Hematopoietic multipotent progenitor cell treated with erythropoietin and hydrocortisone succinate and interleukin-3 and kit ligand, for 6 days (in vitro differentiated cells): ENCODE measurements at regions not wholly inside any gene's neighbourhood (a gene's known extent, or its start where the extent isn't known, plus 50 kb on each side); places are given as distances from the start of the nearest gene placed in this dataset.

Experiments
- DNase-seq: peaks from one replicate; pipeline ENCODE4 v3.0.0-alpha.2; 2015

DNA sequence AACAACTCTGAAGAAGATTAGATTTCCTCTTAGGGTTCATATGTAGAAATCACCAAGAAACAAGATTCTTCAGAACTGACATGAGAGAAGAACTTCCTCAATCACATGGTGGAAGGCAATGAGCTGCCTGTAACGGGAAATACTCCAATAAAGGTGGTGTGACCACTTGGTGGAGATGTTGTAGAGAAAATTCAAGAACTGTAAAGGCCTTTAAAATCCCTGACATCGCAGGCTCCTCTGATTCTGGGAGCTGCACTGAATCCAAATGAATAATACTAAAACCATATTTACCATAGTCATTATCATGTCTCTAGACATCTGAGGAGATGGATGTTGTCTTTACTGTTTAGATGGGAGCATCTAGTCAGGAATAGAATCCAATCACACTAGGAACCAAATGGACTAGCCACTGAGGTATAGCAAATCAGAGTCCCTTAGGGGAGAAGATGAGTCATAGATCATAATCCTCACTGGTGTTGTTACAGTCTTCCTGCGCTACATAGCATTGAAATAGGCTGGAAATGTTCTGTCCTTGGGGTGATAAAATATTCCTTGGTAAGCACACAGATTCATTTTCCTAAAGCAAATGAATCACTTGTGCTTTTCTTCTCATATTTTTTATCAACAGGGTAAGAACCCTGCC lies 321.6 kb upstream of the TENM4 start:
- no peak for DNase-seq

DNA sequence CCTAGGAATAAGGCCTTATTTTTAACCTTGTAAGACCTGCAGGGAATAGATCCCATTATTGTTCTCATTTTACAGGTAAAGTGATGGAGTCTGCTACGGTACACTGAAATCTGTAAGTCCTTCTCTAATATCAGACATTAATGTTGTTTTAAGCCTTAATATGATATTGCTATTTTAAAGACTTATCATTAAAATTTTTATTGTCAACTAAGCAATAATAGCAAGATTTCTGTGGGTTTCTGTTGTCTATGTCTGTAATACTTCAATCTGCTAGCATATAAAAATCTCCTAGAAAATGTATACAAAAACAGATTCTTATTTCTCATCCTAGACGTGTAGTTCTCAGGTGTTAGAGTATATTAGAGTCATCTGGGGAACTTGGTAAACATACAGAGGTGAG lies 317.5 kb upstream of the TENM4 start:
- no peak for DNase-seq

DNA sequence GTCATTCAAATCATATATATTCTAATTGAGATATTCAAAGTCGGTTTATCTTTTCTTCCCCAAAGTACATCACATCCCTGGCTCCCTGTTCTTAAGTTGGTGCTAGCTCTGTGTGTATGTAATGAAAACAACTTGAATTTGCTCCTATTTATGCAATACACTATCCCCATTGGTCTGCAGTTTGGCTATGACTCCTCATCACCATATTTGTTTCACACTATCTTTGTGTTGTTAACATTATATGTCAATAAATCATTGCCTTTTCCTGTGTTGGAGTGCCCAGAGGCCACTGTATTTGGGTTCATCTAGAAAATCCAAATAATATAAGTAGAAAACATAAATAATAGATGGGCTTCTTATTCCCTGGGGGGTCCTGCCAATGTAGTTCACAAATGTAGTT lies 306.6 kb upstream of the TENM4 start:
- DNase-seq: no peak

DNA sequence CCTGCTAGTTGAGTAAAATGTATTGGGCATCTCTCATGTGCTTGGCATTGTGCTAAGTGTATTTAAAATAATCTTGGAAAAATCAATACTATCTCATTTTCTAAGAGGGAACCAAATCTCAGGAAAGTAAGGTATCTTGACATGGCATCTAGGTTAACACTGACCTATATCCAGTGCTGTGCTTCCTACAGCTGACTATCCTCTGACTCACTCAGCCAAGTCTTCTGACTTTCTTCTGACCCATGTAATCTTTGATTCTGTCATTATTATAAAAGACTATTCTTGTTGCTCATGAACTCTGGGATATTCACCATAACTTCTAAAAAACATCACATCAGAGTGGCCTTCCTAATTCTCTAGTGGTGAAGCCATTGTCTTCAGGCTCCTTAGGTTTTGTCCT lies 304.1 kb upstream of the TENM4 start:
- no peak for DNase-seq

DNA sequence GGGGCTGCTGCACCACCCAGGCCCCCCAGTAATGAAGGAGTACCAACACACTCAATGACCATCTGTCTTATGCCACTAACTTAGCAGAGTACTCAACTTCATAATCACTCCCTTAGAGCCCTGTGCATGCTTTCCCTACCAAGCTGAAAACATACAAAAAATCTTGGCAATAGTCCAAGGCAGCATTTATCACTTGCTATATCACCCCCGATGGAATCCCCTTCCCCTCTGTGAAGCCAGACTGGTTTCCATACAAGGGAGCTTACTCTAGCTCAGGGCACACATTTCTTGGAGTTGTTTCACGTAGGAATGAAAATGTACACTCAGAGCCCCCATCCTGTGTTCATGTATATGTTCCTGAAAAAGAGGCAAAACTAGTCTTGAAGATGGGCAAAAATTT lies 301.3 kb upstream of the TENM4 start:
- no peak for DNase-seq

DNA sequence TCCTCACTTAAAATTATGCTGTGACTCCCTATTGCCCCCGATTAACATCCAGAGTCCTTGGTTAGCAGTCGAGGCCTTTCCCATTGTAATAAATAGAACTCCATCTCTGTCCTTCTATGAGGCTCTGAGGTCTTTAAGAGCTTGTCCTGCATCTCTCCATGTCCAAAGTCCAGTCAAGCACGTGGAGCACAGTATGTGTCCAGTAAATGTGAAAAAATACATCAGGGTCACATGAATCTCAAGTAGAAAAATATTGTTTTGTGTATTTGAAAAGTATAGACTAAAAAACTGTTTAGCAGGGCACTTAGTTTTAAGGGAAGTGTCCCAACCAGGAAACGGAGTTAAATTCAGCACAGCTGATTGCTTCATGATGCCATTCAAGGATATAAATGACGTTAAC lies 298.8 kb upstream of the TENM4 start:
- DNase-seq: no peak

DNA sequence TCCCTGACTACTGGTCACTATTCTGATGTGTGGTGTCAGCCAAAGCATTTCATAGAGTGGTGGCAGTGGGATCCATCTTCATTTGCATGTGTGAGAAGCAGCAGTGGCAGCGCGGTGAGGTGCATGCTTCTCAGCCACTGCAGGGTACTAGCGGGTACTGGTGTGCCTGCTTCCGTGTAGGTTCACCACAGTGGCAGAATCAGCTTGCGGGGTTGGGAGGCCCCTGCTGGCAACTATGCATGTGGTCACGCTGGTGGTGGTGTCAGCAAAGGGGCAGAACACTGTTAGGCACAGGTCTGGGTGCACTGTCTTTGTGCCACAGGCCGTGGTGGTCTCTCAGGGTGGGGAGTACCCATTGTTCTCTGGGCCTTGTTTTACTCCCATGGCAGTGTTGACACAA lies 286.4 kb upstream of the TENM4 start:
- DNase-seq: no peak

DNA sequence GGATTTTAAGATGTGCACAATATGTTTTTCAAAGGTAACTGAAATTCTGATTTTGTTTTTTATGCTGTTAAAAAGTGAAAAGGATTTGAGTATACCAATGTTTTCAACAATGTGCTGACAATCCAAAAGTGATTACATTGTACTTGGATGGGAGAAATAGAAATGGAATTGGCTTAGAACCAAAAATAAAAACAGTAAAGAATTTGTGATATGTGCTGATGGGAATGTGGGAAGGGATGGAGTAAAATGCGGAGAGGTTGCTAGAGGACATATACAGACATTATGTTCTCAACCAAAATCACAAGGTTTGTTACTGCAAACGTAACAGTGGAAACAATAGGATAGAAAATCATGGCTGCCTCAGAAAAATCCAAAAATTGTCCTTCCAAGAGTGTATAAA lies 279.3 kb upstream of the TENM4 start:
- no peak for DNase-seq

DNA sequence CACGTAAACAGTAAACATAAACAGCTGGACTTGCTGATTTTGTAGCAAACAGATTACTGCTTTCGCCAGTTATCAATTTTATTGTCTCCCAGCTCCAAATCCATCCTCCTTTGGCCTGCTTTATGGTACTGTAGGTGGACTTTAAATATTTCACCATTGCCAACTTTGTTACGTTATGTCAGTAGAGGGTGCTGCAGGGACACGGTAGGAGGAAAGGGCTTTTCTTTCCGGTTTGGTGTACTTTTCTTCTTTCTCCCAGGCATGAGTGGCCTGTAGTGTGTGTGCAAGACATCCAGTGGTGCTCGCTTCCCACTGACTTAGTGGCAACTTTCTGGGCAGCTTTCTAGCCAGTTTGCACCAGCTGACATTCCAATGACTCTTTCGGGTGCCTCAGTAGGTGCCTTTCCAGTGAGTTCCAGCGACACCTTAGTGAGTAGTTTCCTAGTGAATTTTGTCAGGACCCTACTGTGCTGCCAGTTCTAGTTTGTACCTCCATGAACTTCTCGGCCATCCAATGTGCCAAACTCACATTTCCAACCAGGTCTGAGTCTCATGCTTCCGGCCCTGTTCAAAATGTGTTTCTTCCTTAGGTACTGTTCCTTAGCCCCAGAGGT lies 267.6 kb upstream of the TENM4 start:
- peak; percentile 27 for DNase-seq

DNA sequence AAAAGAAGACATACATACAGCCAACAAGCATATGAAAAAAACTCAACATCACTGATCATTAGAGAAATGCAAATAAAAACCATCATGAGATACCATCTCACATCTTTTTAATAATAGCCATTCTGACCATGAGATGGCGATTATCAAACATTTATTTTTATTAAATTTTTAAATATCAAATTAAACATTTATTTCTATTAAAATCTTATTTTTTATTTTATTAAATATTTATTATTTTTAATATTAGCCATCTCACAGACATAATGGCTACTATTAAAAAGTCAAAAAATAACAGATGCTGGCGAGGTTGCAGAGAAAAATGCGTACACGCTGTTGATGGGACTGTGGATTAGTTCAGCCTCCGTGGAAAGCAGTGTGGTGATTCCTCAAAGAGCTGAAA lies 264.8 kb upstream of the TENM4 start:
- DNase-seq: no peak

DNA sequence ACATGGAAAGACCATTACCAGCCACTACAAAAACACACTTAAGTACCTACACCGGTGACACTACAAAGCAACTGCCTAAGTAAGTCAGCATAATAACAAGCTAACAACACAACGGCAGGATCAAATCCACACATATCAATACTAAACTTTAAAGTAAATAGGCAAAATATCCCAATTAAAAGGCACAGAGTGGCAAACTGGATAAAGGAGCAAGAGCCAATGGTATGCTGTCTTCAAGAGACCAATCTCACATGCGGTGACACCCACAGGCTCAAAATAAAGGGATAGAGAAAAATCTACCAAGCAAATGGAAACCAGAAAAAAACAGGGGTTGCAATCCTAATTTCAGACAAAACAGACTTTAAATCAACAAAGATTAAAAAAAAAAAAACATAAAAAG lies 261.5 kb upstream of the TENM4 start:
- DNase-seq: no peak

DNA sequence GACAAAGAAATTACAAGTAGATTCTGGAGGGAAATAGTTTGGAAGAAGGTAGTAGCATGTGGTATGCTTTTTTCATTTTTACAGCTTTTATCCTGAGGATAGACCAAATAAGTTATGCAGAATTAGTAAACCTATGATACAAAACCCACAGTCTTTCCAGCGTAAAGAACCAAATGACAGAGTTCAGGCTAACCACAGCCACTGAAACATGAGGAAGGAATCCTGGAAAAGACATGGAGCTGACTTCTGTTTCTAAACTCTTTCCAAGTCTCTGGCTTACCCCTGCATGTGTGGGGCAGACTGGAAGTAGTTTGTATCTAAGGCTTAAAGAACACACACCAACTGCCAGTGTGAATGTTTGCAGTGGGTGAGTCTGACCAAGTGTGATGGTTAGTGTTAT lies 258.4 kb upstream of the TENM4 start:
- no peak for DNase-seq

DNA sequence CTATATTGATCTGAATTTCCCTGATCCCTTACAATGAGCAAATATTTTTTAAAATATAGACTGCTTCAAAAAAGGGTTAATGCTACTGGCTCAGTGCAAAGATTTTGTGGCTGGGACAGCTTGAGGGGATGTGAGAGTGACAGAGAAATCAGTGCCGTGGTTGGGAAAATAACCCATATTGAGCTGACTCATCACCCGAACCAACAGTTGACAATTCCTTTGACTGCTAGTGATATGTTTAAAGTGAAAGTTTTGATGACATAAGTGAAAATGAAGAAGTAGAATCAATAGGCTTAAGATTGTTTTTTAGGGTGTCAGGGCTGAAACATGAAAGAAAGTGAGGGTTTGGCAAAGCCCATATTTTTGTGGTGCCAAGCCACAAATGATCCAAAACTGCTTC lies 257.1 kb upstream of the TENM4 start:
- no peak for DNase-seq

DNA sequence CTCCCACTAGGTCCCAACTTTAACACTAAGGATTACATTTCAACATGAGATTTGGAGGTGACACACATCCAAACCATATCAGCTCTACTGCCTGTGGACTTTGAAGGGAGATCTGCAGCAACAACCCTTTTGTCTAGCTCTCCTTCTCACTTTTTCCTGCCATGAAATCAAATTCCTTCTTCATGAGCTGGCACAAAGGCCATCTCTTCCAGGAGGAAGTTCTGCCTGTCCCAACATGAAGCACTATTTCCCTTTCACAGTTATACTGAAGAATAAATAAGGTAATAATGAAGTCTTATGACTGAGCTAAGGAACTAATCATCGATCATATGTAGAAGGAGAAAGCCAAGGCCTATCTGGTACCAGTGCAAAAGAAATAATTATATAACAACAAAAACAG lies 253.5 kb upstream of the TENM4 start:
- DNase-seq: no peak

DNA sequence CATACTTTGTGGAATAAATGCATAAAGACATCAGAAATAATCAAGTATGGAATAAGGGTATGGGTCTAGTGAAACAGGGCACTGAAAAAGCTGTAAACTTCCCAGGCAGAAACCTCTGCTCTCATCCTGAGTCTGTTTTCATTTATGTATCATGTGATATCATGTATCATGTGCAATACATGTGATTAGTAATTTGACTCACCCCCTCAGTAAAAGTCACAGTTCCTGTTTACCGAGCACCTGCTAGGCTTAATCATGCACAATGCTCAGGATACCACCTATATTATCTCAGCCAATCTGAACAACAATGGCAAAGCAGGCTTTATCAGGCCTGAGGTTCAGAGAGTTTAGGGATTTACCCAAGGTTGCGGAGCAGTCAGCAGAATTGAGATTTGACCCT lies 250.6 kb upstream of the TENM4 start:
- DNase-seq: no peak

DNA sequence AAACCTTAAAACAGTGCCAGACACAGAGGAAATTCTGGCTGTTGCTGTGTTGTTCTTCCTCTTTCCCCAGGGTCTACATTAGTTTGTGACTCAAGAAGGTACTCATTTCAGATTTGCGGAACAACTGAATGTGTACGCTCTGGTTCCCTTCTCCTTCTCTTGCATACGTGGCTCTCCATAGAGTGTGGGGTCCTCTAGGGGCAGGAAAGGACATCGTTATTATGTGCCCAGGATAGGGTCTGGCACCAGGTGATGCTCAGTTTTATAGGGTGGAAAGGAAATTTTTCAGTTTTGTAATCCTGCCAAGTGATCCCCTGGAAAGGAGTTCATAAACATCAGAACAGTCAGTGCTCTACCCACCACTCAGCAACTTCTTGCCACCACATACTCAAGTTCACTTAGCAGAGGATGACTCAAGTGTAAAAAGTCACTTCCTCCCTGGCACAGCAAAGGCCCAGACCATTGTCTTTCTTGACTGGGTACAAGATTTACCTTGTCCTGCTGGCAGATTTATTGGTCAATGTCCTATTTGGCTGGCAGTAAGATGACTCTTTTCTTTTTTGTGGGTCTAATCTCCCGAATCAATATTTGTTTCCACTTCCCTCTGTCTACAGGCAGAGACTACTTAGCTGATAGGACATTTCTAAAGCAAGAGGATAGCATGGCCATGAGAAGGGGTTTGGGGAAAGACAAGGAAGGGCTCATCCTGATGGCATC lies 246.0 kb upstream of the TENM4 start:
- no peak for DNase-seq

DNA sequence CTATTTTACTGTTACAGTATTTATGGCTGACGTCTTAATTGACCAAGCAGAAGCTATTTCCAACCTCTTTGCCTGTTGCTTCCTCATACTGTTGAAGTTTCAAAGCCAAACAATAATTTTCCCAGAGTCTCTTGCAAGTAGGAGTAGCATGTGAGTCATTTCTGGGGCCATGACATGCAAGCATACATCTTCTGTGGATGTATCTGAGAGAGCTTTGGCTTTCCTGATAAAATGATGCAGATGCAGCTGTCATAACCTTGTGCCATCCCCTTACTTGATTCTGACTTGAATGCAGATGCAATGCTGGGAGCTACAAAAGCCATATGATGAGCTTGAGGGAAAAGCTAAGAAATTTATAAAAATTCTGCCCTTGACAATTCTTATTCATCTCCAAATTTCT lies 243.1 kb upstream of the TENM4 start:
- DNase-seq: no peak

DNA sequence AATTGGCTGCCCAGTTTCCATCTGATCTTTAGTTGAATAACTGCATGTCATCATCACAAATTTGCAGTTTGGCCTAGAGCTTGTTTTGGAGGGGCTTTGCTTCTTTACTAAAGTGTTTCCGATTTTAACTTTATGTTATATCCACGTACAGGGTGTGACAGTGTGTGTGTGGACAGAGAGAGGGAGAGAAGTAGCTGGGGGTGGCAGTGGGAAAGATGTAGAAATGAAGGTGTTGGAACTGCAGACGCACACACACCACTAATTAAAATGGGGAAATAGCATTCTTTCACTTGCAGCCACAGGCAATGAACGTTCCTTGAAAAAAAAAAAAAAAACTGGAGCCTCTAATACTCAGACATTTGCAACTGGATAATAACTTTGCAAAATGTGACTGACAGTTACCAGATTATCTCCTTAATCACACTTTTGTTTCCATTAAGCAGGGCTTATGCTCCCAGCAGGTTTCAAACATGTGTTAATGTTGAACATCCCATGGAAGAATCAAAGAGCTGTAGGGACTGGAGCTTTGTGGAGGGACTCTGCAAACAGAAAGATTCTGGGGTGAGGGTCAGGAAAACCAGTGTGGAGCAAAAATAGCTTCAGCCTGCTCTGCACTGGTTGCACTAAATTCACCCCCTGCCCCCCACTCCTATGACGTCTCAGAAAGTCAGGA lies 238.1 kb upstream of the TENM4 start:
- no peak for DNase-seq

DNA sequence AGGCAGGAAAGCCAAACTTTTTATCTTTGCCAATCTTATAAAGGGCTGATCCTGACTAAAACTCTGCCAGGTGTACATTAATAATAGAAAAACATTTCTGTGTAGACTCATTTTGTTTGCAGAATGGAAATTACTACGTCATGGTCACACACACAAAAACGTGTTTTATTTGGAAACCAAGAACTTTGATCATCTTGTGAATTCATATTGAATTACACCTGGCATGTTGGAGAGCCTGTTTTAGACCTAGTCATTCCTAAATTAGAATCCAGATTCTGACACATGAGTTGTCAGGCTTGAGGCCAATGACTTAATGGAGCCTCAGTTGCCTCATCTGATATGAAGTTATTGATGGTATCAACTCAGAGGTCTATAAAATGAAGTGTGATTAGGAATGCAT lies 235.6 kb upstream of the TENM4 start:
- no peak for DNase-seq

DNA sequence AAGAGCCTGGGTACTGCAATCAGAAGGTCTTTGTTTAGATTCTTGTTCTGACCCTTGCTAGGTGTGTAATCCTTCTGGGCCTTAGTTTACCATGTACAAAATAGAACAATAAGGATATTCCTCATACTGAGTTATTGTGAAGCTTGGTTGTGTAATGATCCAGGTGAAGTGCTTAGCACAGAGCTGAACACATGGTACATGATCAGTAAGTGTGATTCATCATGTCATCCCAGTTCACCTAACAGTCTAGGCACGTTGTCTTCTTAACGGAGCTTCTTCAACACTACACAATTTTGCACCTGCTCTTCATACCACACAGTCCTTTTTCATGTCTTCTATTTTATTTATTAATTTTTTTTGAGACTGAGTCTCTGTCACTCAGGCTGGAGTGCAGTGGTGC lies 234.3 kb upstream of the TENM4 start:
- DNase-seq: no peak

DNA sequence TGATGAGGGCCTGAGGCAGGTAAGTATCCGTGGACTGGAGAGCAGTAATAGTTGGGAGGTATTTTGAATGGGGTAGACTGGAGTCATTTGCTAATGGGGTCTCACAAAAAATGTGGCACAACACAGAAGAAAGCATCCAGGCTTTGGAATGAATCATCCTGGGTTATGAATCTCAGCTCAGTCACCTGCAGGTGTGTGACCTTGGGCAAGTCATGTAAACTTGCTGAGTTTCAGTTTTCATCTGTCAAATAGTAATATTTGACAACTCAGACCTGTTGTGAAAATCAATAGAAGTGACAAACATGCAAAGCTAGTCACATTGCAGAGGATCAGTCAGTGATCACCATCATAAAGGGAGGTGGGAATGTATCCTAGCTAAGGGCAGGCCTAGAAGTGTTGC lies 232.0 kb upstream of the TENM4 start:
- no peak for DNase-seq

DNA sequence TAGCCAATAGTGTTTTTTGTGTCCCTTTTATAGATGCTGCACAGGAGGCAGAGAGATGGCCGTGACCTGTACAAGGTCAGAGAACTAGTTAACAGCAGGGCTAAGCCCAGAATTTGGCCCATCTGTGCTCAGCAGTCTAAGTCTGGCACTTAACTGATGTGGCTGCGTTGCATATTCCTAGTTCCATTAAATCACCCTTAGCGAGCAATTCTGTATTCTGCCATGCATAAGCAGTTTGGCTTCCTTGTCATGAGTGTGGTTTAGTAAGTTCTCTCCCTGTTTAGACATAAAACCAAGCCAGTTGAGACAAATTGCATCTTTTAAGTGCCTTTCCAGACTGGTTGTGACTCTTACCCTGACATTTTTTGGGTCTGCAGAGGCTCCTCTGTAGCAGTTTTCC lies 230.6 kb upstream of the TENM4 start:
- no peak for DNase-seq

DNA sequence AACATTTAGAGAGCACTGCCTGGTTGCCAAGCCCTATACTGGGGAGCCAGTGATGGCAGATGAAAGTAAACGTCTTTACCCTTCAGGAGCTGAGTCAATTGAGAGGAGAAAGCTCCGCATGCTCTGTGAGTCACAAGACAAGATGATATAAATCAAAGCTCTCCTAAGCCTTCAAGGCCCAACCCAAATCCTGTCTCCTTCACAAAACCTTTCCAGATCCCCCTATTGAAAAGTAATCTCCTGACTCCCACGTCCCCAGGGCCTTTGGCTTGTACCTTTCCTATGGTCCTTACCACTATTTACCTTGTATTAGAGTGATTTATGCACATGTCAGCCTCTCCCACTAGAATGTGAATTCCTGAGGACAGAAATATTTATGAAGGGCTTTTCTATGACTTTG lies 230.1 kb upstream of the TENM4 start:
- DNase-seq: no peak

DNA sequence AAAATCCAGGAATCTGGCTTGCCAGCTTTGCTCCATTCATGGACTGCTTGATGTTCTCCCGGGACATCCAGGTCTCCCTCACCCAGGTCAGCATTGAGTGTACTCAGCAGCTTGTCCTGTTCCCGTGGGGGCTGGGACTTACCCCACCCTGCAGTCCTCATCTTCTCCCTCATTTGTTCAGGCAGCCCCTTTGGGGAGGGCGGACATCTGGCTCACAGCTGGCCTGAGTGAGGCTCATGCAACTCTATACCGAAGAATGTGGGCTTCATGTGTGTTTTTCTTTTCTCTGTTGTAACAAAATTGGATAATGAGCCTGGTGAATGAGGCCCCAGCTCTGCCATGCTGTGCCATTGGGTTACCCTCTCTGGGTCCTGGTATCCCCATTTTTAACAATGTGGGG lies 227.7 kb upstream of the TENM4 start:
- DNase-seq: no peak
